Chondrocyte (in vitro differentiated cells): ENCODE measurements at regions not wholly inside any gene's neighbourhood (a gene's known extent, or its start where the extent isn't known, plus 50 kb on each side); places are given as distances from the start of the nearest gene placed in this dataset.
"Not testable (repeated sequence)": the region's sequence is repeated elsewhere in the genome, so short reads cannot be mapped to it uniquely, and the experiment has no call there.

Experiments
- DNase-seq: peaks from one replicate; pipeline ENCODE4 v3.0.0; 2021; ENCODE audit warnings: mixed read lengths, low spot score
- H3K27ac Mint-ChIP-seq: one replicate; pipeline ENCODE4 v1.8.0; 2021; ENCODE audit warnings: mild to moderate bottlenecking, moderate library complexity, mixed read lengths; ENCODE audit not compliant: unreplicated experiment
- H3K27me3 Mint-ChIP-seq: 2 replicates; pipeline ENCODE4 v1.8.0; 2021; ENCODE audit warnings: low read depth, mixed read lengths
- H3K36me3 Mint-ChIP-seq: 2 replicates; pipeline ENCODE4 v1.8.0; 2021; ENCODE audit warnings: low read depth, mixed read lengths
- H3K4me1 Mint-ChIP-seq: 2 replicates; pipeline ENCODE4 v1.8.0; 2021; ENCODE audit warnings: low read depth, mild to moderate bottlenecking, mixed read lengths
- H3K4me3 Mint-ChIP-seq: one replicate; pipeline ENCODE4 v1.8.0; 2021; ENCODE audit warnings: mild to moderate bottlenecking, moderate library complexity, mixed read lengths; ENCODE audit not compliant: unreplicated experiment
- H3K9me3 Mint-ChIP-seq: 2 replicates; pipeline ENCODE4 v1.8.0; 2021; ENCODE audit warnings: low read depth, mixed read lengths
- TF ChIP-seq, protein P1 (sequence below): fragments of 200-600 bp; sonication (generic); IDR thresholded peaks from 2 replicates; pipeline ENCODE4 v1.5.0; 2021; ENCODE audit warnings: antibody characterized with exemption, mild to moderate bottlenecking, moderate library complexity

DNA sequence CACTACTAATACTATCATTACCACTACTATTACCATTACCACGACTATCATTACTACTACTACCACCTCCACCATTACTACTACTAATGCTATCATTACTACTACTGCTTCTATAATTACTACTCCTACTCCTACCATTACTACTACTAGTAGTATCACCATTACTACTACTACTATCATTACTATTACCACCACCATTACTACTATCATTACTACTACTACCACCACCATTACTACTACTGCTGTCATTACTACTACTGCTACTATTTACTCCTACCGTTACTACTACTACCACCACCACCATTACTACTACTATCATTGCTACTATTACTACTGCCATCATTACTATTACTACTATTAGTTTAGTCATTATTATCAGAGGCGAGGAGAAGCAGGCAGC is 140.9 kb upstream of the KCNJ15 start:
- Mint-ChIP-seq H3K4me1 (no peaks in the 10 kb centered on the region), H3K9me3 (peaks cover 3% of the 10 kb centered on the region), H3K27ac (no peak overlapping the region), H3K4me3 (no peak overlapping the region), H3K36me3 (no peaks in the 10 kb centered on the region), H3K27me3 (peaks cover 3% of the 10 kb centered on the region)
- DNase-seq = no peak
- TF ChIP-seq, protein P1, sequence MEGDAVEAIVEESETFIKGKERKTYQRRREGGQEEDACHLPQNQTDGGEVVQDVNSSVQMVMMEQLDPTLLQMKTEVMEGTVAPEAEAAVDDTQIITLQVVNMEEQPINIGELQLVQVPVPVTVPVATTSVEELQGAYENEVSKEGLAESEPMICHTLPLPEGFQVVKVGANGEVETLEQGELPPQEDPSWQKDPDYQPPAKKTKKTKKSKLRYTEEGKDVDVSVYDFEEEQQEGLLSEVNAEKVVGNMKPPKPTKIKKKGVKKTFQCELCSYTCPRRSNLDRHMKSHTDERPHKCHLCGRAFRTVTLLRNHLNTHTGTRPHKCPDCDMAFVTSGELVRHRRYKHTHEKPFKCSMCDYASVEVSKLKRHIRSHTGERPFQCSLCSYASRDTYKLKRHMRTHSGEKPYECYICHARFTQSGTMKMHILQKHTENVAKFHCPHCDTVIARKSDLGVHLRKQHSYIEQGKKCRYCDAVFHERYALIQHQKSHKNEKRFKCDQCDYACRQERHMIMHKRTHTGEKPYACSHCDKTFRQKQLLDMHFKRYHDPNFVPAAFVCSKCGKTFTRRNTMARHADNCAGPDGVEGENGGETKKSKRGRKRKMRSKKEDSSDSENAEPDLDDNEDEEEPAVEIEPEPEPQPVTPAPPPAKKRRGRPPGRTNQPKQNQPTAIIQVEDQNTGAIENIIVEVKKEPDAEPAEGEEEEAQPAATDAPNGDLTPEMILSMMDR = no peak

DNA sequence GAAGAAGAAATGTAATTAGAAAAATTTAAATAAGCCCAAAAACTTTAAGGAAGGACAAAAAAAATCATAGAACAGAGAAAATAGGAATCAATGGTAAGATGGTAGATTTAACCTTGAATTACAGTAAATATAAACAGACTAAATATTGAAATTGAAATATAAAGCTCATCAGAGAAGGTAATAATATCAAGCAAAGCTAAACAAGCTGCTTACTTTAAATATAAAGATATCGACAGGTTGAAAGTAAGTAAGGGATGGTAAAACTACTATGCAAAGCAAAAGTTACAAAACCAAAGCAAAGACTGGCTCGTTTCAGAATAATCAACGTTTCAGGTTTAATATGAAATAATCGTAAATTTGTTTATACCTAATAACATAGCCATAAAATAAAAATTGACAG is 137.0 kb upstream of the KCNJ15 start:
- no peaks in the 10 kb centered on the region for H3K9me3 Mint-ChIP-seq
- H3K27me3 Mint-ChIP-seq = no peaks in the 10 kb centered on the region
- H3K36me3 Mint-ChIP-seq = no peaks in the 10 kb centered on the region
- no peak overlapping the region for H3K4me3 Mint-ChIP-seq
- no peak overlapping the region for H3K27ac Mint-ChIP-seq
- DNase-seq = no peak
- H3K4me1 Mint-ChIP-seq = no peaks in the 10 kb centered on the region
- TF ChIP-seq, protein P1 = no peak

DNA sequence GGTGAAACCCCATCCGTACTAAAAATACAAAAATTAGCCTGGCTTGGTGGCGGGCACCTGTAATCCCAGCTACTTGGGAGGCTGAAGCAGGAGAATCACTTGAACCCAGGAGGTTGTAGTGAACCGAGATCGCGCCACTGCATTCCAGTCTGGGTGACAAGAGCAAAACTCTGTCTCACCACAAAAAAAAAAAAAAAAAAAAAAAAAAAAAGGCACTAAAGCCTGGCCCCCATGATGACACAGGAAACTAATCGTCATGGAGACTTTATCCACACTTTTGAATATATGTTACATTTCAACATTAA is 136.2 kb upstream of the KCNJ15 start:
- not testable (repeated sequence) for H3K9me3 Mint-ChIP-seq, H3K4me3 Mint-ChIP-seq, H3K27ac Mint-ChIP-seq

DNA sequence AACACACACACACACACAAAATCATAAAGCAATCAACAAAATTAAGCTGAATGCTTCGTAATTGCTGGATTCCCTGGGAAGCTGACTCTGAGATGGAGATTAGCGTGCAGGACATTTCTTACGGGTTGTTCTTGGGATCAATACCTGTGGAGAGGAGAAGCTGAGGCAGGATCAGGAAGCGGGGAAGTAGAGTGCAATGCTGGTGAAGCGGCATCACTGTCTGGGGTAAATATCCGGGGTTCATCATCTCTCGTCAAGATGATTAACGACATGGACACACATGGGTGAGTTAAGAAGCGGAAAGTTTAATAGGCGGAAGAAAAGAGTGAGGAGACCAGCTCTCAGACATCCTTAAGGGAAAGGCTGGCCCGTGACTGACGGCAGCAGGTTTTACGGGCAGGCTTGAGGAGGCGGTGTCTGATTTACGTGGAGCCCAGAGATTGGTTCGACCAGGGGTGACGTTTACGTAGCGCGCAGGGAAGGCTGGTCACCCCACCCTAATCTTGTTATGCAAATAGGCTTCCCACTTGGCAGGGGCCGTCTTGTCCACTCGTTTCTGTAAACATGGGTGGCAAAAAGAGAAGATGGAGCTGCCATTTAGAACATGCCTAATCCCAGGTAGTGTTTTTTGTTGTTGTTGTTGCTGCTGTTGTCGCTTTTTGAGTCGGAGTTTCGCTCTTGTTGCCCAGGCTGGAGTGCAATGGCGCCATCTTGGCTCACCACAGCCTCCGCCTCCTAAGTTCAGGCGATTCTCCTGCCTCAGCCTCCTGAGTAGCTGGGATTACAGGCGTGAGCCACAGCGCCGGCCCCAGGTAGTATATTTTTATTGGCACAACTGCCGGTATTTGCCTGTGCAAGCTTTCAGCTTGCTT is 135.6 kb upstream of the KCNJ15 start:
- peaks cover 1% of the 10 kb centered on the region for H3K27me3 Mint-ChIP-seq
- no peaks in the 10 kb centered on the region for H3K36me3 Mint-ChIP-seq
- TF ChIP-seq, protein P1 = no peak
- no peaks in the 10 kb centered on the region for H3K9me3 Mint-ChIP-seq
- no peaks in the 10 kb centered on the region for H3K4me1 Mint-ChIP-seq
- no peak overlapping the region for H3K27ac Mint-ChIP-seq
- DNase-seq = no peak
- H3K4me3 Mint-ChIP-seq = no peak overlapping the region

More for the DNA sequence above, 136.2 kb upstream of the KCNJ15 start:
- not testable (repeated sequence) for DNase-seq, H3K4me1 Mint-ChIP-seq, H3K36me3 Mint-ChIP-seq, H3K27me3 Mint-ChIP-seq

DNA sequence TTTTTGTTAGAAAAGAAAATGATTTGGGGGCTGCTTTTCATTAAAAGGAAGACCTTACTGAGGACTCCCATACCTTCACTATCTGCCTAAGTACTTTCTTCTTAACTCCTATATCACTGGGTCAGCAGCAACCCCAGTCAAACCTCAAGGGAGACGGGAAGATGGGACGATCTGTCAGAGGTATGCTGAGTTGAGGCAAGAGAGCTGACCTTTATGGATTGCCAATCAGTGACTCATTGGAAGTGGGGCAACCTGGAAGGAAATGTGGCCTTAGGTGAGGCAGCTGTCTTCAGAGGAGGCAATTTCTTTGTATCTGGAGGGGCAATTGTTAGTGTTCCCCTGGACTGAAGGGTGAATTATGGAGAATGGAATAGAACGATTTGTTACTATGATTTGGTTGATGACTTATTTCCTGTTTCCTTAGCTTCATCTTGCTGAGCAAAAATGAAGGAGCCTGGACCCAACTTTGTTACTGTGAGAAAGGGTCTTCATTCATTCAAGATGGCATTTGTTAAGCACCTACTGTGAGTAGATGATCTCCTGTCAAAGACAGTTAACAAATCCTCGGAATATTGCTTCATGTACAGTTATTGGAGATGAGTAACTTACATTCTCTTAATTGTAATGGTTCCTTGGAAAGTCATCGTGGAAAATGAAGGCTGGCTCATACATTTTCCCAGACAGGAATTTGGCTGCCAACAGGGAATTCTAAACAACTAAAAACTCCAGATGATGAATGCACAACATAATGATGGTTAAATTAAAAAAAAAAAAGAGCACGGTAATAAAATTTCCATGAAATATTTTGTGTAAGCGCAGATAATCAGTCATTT is 134.7 kb upstream of the KCNJ15 start:
- Mint-ChIP-seq H3K27ac (no peak overlapping the region), H3K4me3 (no peak overlapping the region), H3K27me3 (peaks cover 1% of the 10 kb centered on the region), H3K4me1 (no peaks in the 10 kb centered on the region), H3K9me3 (no peaks in the 10 kb centered on the region), H3K36me3 (no peaks in the 10 kb centered on the region)
- TF ChIP-seq, protein P1 = no peak
- DNase-seq = no peak
